Hepatocyte (in vitro differentiated cells): ENCODE measurements at regions not wholly inside any gene's neighbourhood (a gene's known extent, or its start where the extent isn't known, plus 50 kb on each side); places are given as distances from the start of the nearest gene placed in this dataset.

ENCODE experiments used
- EZH2phosphoT487 ChIP-seq: fragments of 200-600 bp; sonication (generic); IDR thresholded peaks from one replicate; pipeline ENCODE4 v1.6.1; 2018; ENCODE audit warnings: antibody characterized with exemption, mild to moderate bottlenecking, low read depth, moderate library complexity; ENCODE audit not compliant: unreplicated experiment, severe bottlenecking
- TF ChIP-seq, protein P1 (sequence below): fragments of 200-600 bp; sonication (generic); IDR thresholded peaks from 2 replicates; pipeline ENCODE4 v1.5.1; 2016; ENCODE audit warnings: antibody characterized with exemption, mild to moderate bottlenecking; ENCODE audit not compliant: poor library complexity

DNA sequence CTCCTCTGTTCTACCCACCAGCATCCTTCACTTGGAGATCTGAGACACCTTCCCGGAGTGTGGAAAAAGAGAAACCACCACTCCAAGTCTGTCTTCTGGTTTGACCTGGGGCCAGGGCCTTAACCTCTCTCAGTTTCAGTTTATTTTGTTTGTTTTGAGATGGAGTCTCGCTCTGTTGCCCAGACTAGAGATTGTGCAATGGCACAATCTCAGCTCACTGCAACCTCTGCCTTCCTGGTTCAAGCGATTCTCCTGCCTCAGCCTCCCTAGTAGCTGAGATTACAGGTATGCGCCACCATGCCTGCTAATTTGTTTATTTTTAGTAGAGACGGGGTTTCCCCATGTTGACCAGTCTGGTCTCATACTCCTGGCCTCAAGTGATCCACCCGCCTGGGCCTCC is 271.1 kb upstream of the TNRC6C start:
- TF ChIP-seq, protein P1, sequence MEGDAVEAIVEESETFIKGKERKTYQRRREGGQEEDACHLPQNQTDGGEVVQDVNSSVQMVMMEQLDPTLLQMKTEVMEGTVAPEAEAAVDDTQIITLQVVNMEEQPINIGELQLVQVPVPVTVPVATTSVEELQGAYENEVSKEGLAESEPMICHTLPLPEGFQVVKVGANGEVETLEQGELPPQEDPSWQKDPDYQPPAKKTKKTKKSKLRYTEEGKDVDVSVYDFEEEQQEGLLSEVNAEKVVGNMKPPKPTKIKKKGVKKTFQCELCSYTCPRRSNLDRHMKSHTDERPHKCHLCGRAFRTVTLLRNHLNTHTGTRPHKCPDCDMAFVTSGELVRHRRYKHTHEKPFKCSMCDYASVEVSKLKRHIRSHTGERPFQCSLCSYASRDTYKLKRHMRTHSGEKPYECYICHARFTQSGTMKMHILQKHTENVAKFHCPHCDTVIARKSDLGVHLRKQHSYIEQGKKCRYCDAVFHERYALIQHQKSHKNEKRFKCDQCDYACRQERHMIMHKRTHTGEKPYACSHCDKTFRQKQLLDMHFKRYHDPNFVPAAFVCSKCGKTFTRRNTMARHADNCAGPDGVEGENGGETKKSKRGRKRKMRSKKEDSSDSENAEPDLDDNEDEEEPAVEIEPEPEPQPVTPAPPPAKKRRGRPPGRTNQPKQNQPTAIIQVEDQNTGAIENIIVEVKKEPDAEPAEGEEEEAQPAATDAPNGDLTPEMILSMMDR, result no peak
- no peak for TF ChIP-seq EZH2phosphoT487
